ENCODE measurements at regions not wholly inside any gene's neighbourhood (a gene's known extent, or its start where the extent isn't known, plus 50 kb on each side); places are given as distances from the start of the nearest gene placed in this dataset.

GRCh38 chr10:131706952-131707351 lies 193.9 kb upstream of the PPP2R2D start:
- Histone ChIP-seq H3K4me3 (no peak overlapping the region), H3K27ac (no peak overlapping the region), H3K36me3 (no peaks in the 10 kb centered on the region), H3K27me3 (no peaks in the 10 kb centered on the region), H3K9me3 (peaks cover 0 to 7% of the 10 kb centered on the region in 2 donors), H3K4me1 (ENCODE audit: insufficient read depth) (no peaks in the 10 kb centered on the region)
- no peak for DNase-seq
- TF ChIP-seq EP300 (IDR thresholded peaks at IDR 0.05) (no peak), POLR2A (IDR thresholded peaks at IDR 0.05) (no peak), CTCF (IDR thresholded peaks at IDR 0.05) (no peak)
- 82 to 92% (median 86%) methylated on average over 4 of the region's 4 CpGs for WGBS, 3 donors
- intact Hi-C loops (cut with DNase I): no loop called here

GRCh38 chr10:131708225-131708880 lies 192.5 kb upstream of the PPP2R2D start:
- H3K36me3 ChIP-seq: no peaks in the 10 kb centered on the region
- no peaks in the 10 kb centered on the region for H3K27me3 ChIP-seq
- DNase-seq: no peak
- H3K9me3 ChIP-seq: peaks cover 0 to 7% of the 10 kb centered on the region in 2 donors
- TF ChIP-seq EP300 (IDR thresholded peaks at IDR 0.05): no peak
- intact Hi-C loops (cut with DNase I): no loop called here
- 63 to 76% (median 70%) methylated on average over 17 of the region's 17 CpGs for WGBS, 3 donors
- no peak overlapping the region for H3K27ac ChIP-seq
- H3K4me1 ChIP-seq (ENCODE audit: insufficient read depth): no peaks in the 10 kb centered on the region
- no peak overlapping the region for H3K4me3 ChIP-seq

- DNase-seq: no peak
- TF ChIP-seq EP300 (IDR thresholded peaks at IDR 0.05) (no peak), CTCF (IDR thresholded peaks at IDR 0.05) (no peak), POLR2A (IDR thresholded peaks at IDR 0.05) (no peak)
- 66 to 73% (median 67%) methylated on average over 17 of the region's 17 CpGs for WGBS, 3 donors
- Histone ChIP-seq H3K36me3 (no peaks in the 10 kb centered on the region), H3K27ac (no peak overlapping the region), H3K27me3 (no peaks in the 10 kb centered on the region), H3K9me3 (peaks cover 0 to 7% of the 10 kb centered on the region in 2 donors), H3K4me1 (ENCODE audit: insufficient read depth) (no peaks in the 10 kb centered on the region), H3K4me3 (no peak overlapping the region)
- intact Hi-C loops (cut with DNase I): no loop called here
These were observed 190.5 kb upstream of the PPP2R2D start for GRCh38 chr10:131710142-131710861.

GRCh38 chr10:131722121-131722520 lies 178.7 kb upstream of the PPP2R2D start:
- Histone ChIP-seq H3K4me3 (no peak overlapping the region), H3K36me3 (no peaks in the 10 kb centered on the region), H3K4me1 (ENCODE audit: insufficient read depth) (peaks cover 8% of the 10 kb centered on the region), H3K9me3 (no peaks in the 10 kb centered on the region), H3K27me3 (no peaks in the 10 kb centered on the region), H3K27ac (no peak overlapping the region)
- no peak for DNase-seq
- intact Hi-C loops (cut with DNase I): no loop called here
- TF ChIP-seq CTCF (IDR thresholded peaks at IDR 0.05) (no peak), EP300 (IDR thresholded peaks at IDR 0.05) (no peak), POLR2A (IDR thresholded peaks at IDR 0.05) (no peak)
- 85 to 91% (median 90%) methylated on average over 5 of the region's 5 CpGs for WGBS, 3 donors
